K562 (cell line): ENCODE measurements at regions not wholly inside any gene's neighbourhood (a gene's known extent, or its start where the extent isn't known, plus 50 kb on each side); places are given as distances from the start of the nearest gene placed in this dataset.

ENCODE experiments used
- ATAC-seq: fragments of 200-7000 bp; cut with Tn5 transposase; 3 replicates; pipeline ENCODE4 v1.9.1; 2020; ENCODE audit warnings: moderate library complexity
- BruUV-seq: library from RNA; stranded (reverse); fragments of 400-500 nt; replicated peaks from 2 replicates; lab custom pipeline; 2021; lab: Mats Ljungman, UMichigan
- CTCF ChIA-PET: fragments of 300-600 bp; formaldehyde crosslinking; extraction: SDS; loops from one replicate; lab custom pipeline; 2021; ENCODE audit warnings: low intra/inter-chr PET ratio; lab: Yijun Ruan, JAX
- POLR2A ChIA-PET: fragments of 300-600, 350-650 bp; sonication (Branson Sonifier 250); formaldehyde crosslinking; extraction: SDS; loops from one replicate; lab custom pipeline; 2021; ENCODE audit warnings: antibody characterized with exemption, inconsistent platforms; lab: Yijun Ruan, JAX
- DNase-seq, 4 experiments: peaks; one replicate each; pipeline versions ENCODE4 v3.0.0 to v3.0.0-alpha.2; 2011 to 2018; ENCODE audit warnings: low spot score in 3 of 4, mixed read lengths in 3 of 4; ENCODE audit errors: extremely low read depth in 1 of 4
- FAIRE-seq: peaks from 2 replicates; lab custom pipeline; 2011; peaks lifted over from hg19 to GRCh38; lab: Jason Lieb, UNC
- H2AFZ ChIP-seq: 2 replicates; pipeline ENCODE4 v1.6.0; 2011; ENCODE audit warnings: low read depth, low read length, control low read depth, inconsistent platforms
- H3K27ac ChIP-seq: fragments of 200-600 bp; 3 replicates; pipeline ENCODE4 v1.8.0; 2011; ENCODE audit warnings: low read depth, mild to moderate bottlenecking, control low read depth, inconsistent platforms, low read length, moderate library complexity, mixed read lengths; ENCODE audit errors: extremely low read depth
- H3K27me3 ChIP-seq, 2 experiments: fragments of 300-600 bp in 1 of 2; 2 replicates in 1 of 2; 3 replicates in 1 of 2; pipeline versions ENCODE4 v1.6.0 to v1.8.0; 2011; ENCODE audit warnings: inconsistent platforms in 2 of 2, low read length in 2 of 2, mild to moderate bottlenecking in 1 of 2, mixed read lengths in 1 of 2, moderate library complexity in 1 of 2; ENCODE audit not compliant: control insufficient read depth in 2 of 2, insufficient read depth in 2 of 2
- H3K36me3 ChIP-seq: fragments of 300-600 bp; 3 replicates; pipeline ENCODE4 v1.8.0; 2011; ENCODE audit warnings: mild to moderate bottlenecking, low read length, inconsistent platforms; ENCODE audit not compliant: control insufficient read depth, insufficient read depth
- H3K4me1 ChIP-seq, 2 experiments: fragments of 200-600 bp in 1 of 2; replicated peaks in 1 of 2; 2 replicates in 1 of 2; 3 replicates in 1 of 2; pipeline versions ENCODE4 v1.5.1 to v1.8.0; 2011; ENCODE audit warnings: inconsistent platforms in 2 of 2, low read length in 2 of 2, mild to moderate bottlenecking in 1 of 2, mixed read lengths in 1 of 2, moderate library complexity in 1 of 2; ENCODE audit not compliant: control insufficient read depth in 2 of 2, insufficient read depth in 2 of 2
- H3K4me2 ChIP-seq: 2 replicates; pipeline ENCODE4 v1.6.1; 2011; ENCODE audit warnings: low read length, control low read depth, inconsistent platforms, mixed read lengths; ENCODE audit not compliant: insufficient read depth
- H3K4me3 ChIP-seq: fragments of 200-600 bp; sonication (generic), shearing (Covaris generic); 2 replicates; pipeline ENCODE4 v1.5.1; 2016; ENCODE audit warnings: control low read depth, inconsistent platforms
- H3K79me2 ChIP-seq: fragments of 200-600 bp; 3 replicates; pipeline ENCODE4 v1.8.0; 2011; ENCODE audit warnings: low read length, inconsistent platforms; ENCODE audit not compliant: control insufficient read depth, insufficient read depth
- H3K9ac ChIP-seq, 2 experiments: 2 replicates each; pipeline versions ENCODE4 v1.6.0 to v1.6.1; 2011; ENCODE audit warnings: low read depth in 2 of 2, low read length in 2 of 2, control low read depth in 1 of 2, inconsistent platforms in 1 of 2, mild to moderate bottlenecking in 1 of 2, mixed read lengths in 1 of 2; ENCODE audit not compliant: insufficient read depth in 1 of 2
- H3K9me1 ChIP-seq: one replicate; pipeline ENCODE4 v1.6.0; 2011; ENCODE audit warnings: inconsistent platforms, mild to moderate bottlenecking, low read length, moderate library complexity; ENCODE audit not compliant: control insufficient read depth, insufficient read depth
- H3K9me3 ChIP-seq: replicated peaks from 2 replicates; pipeline ENCODE4 v1.5.1; 2011; ENCODE audit warnings: low read depth, low read length, inconsistent platforms; ENCODE audit not compliant: control insufficient read depth, insufficient read depth
- H4K20me1 ChIP-seq: replicated peaks from 2 replicates; pipeline ENCODE4 v1.6.1; 2011; ENCODE audit warnings: low read length, inconsistent platforms, mixed read lengths; ENCODE audit not compliant: control insufficient read depth, insufficient read depth
- ARNT ChIP-seq, 2 experiments: fragments of 450-650 bp; IDR thresholded peaks; 2 replicates each; pipeline ENCODE4 v1.6.1; 2016; ENCODE audit warnings: mild to moderate bottlenecking in 1 of 2
- FIP1L1 ChIP-seq: fragments of 200-400 bp; formaldehyde crosslinking; IDR thresholded peaks from 2 replicates; pipeline ENCODE4 v1.6.1; 2018; ENCODE audit warnings: mild to moderate bottlenecking, low read depth, low read length; ENCODE audit not compliant: poor library complexity, severe bottlenecking
- KDM5B ChIP-seq: fragments of 200-600 bp; sonication (generic); IDR thresholded peaks from 2 replicates; pipeline ENCODE4 v1.6.1; 2012; ENCODE audit warnings: low read depth, mild to moderate bottlenecking, moderate library complexity, low read length, control low read depth, inconsistent platforms; ENCODE audit not compliant: insufficient replicate concordance
- XRCC3 ChIP-seq: fragments of 450-650 bp; IDR thresholded peaks from 2 replicates; pipeline ENCODE4 v1.6.1; 2017; ENCODE audit warnings: mild to moderate bottlenecking, moderate library complexity
- ZNF224 ChIP-seq: sonication (generic); formaldehyde crosslinking; IDR thresholded peaks from 2 replicates; pipeline ENCODE4 v1.8.0; 2022; ENCODE audit warnings: mild to moderate bottlenecking, missing genetic modification reagents
- ZSCAN32 ChIP-seq: fragments of 450-650 bp; formaldehyde crosslinking; IDR thresholded peaks from 2 replicates; pipeline ENCODE4 v1.4.0; 2020; ENCODE audit warnings: mild to moderate bottlenecking, moderate library complexity
- WGBS: fragments of 100-300 bp; shearing (Covaris generic); methylation state at CpG from one replicate; pipeline ENCODE4 v1.1.6; 2016; ENCODE audit warnings: low coverage, mixed read lengths; ENCODE audit not compliant: insufficient coverage; ENCODE audit errors: missing lambda C conversion rate; 5-methylcytosine and 5-hydroxymethylcytosine counted together
- in situ Hi-C: fragments of 300-500 bp; cut with MboI; formaldehyde crosslinking; loops from 4 replicates; pipeline ENCODE4 v1.15.0; 2018; ENCODE audit warnings: inconsistent platforms, mixed read lengths
- intact Hi-C: fragments of 100-400 bp; cut with micrococcal nuclease; formaldehyde crosslinking; loops from 2 replicates; pipeline ENCODE4 v1.14.2; 2022
- TF ChIP-seq, protein P1 (sequence below), 2 experiments: IDR thresholded peaks; 2 replicates each; pipeline ENCODE4 v1.6.1; 2011; ENCODE audit warnings: borderline replicate concordance in 1 of 2, control low read depth in 1 of 2, low read depth in 1 of 2, low read length in 1 of 2, mild to moderate bottlenecking in 1 of 2, mixed read lengths in 1 of 2, moderate library complexity in 1 of 2; ENCODE audit not compliant: insufficient read depth in 1 of 2, insufficient read length in 1 of 2, poor library complexity in 1 of 2, severe bottlenecking in 1 of 2; ENCODE audit errors: extremely low read depth in 1 of 2
- TF ChIP-seq, protein P2 (sequence below): fragments of 450-650 bp; formaldehyde crosslinking; IDR thresholded peaks from 2 replicates; pipeline ENCODE4 v1.4.0; 2020; ENCODE audit warnings: mild to moderate bottlenecking, moderate library complexity
- TF ChIP-seq, protein P3 (sequence below): fragments of 250-450 bp; sonication (Bioruptor Pico); IDR thresholded peaks from 2 replicates; pipeline ENCODE4 v1.5.0; 2021; ENCODE audit warnings: mild to moderate bottlenecking, moderate library complexity

DNA sequence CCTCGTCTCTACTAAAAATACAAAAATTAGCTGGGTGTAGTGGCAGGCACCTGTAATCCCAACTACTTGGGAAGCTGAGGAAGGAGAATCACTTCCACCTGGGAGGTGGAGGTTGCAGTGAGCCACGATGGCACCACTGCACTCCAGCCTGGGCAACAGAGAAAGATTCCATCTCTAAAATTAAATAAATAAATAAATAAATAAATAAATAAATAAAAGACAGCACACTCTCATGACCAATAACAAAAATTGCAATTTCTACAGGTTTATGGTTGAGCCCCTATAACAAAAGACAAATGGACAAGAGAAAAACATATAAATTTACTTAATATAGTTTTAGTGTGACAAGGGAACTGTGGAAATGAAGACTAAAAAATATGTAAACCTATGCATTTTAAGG is 384.1 kb downstream of the CDH19 start:
- BruUV-seq: no TSS peak

More for the DNA sequence above, 384.1 kb downstream of the CDH19 start:
- Histone ChIP-seq H3K9ac (no peak overlapping the region), H3K36me3 (no peaks in the 10 kb centered on the region), H4K20me1 (no peaks in the 10 kb centered on the region), H3K4me2 (no peak overlapping the region), H2AFZ (no peak overlapping the region), H3K79me2 (no peaks in the 10 kb centered on the region; the same call in 2 of the 3 replicates), H3K4me1 (no peaks in the 10 kb centered on the region), H3K9me1 (no peaks in the 10 kb centered on the region), H3K9me3 (no peaks in the 10 kb centered on the region), H3K27me3 (no peaks in the 10 kb centered on the region), H3K27ac (no peak overlapping the region), H3K4me3 (no peak overlapping the region)
- in situ Hi-C loops: no loop called here
- FAIRE-seq: no peak
- ChIA-PET CTCF (no interaction called here), POLR2A (no interaction called here)
- intact Hi-C loops: no loop called here
- no peak for ATAC-seq
- no peak for TF ChIP-seq ARNT (IDR thresholded peaks at IDR 0.05)
- no peak for TF ChIP-seq ZSCAN32 (CRISPR knock-in tag)
- no peak for TF ChIP-seq FIP1L1
- TF ChIP-seq XRCC3: no peak
- TF ChIP-seq, protein P1, sequence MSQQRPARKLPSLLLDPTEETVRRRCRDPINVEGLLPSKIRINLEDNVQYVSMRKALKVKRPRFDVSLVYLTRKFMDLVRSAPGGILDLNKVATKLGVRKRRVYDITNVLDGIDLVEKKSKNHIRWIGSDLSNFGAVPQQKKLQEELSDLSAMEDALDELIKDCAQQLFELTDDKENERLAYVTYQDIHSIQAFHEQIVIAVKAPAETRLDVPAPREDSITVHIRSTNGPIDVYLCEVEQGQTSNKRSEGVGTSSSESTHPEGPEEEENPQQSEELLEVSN (IDR thresholded peaks at IDR 0.05; ENCODE audit: borderline replicate concordance in 1 of 2, extremely low read depth in 1 of 2, insufficient read depth in 1 of 2, insufficient read length in 1 of 2, low read depth in 1 of 2, low read length in 1 of 2, poor library complexity in 1 of 2, severe bottlenecking in 1 of 2): no peak
- no peak for TF ChIP-seq ZNF224 (CRISPR knock-in tag)
- TF ChIP-seq KDM5B: no peak
- TF ChIP-seq, protein P2, sequence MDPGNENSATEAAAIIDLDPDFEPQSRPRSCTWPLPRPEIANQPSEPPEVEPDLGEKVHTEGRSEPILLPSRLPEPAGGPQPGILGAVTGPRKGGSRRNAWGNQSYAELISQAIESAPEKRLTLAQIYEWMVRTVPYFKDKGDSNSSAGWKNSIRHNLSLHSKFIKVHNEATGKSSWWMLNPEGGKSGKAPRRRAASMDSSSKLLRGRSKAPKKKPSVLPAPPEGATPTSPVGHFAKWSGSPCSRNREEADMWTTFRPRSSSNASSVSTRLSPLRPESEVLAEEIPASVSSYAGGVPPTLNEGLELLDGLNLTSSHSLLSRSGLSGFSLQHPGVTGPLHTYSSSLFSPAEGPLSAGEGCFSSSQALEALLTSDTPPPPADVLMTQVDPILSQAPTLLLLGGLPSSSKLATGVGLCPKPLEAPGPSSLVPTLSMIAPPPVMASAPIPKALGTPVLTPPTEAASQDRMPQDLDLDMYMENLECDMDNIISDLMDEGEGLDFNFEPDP: no peak
- TF ChIP-seq, protein P3, sequence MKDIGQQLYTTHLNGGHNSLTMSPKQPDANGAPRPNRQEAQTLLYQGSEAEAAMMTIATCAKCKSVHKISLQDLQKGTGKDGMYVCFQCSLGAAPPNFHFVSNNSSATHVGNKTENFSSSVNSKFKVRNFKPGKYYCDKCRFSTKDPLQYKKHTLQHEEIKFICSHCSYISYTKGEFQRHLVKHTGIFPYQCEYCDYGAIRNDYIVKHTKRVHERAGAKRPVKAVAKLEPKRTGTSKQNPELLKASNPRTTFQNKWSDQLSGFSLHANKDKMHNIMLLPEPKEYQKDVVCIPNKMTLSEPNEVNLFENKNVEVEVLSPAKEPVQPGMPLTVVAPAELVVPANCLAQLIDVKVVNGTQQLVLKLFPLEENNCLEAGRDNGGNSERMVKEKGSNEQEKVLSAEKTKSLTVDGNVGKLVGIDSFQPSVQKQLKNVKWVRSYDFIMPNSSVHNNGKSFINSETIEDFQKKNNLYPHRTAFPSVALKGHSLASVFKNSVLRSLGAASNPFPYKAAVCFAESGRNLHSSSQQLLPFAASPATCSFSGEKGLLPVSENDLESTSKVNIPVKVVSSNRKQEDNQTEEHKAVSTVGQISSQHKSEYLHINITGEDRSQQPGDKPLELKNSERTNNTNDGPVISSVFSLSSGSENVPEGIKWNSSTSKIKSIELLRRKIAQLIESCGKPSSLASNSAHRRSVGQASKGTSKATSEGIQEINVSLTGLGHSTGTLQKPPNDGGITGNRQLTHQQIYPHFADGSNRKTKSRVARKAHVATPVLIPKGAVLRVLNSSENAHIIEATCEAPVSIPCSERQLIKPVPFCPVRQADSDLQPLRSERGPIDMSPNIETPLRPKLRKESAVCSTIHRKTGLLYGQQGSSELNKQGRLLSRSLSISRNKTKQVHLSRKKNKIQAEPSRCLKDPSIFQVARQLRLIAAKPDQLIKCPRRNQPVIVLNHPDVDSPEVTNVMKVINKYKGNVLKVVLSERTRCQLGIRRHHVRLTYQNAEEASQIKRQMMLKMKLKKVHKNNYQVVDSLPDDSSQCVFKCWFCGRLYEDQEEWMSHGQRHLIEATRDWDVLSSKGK (CRISPR knock-in tag): no peak
- DNase-seq: no peak
- WGBS: 54% methylated on average over 2 of the region's 2 CpGs
